Prostate gland (tissue), 2 donors: ENCODE measurements at regions not wholly inside any gene's neighbourhood (a gene's known extent, or its start where the extent isn't known, plus 50 kb on each side); places are given as distances from the start of the nearest gene placed in this dataset.

Experiments
- CTCF ChIP-seq, 4 experiments: fragments of 200-600 bp in 2 of 4; fragments of 450-650 bp in 2 of 4; sonication (generic) in 2 of 4; IDR thresholded peaks; 1 replicate in 3 of 4; 2 replicates in 1 of 4; pipeline ENCODE4 v1.5.1; 2016 to 2019; ENCODE audit warnings: antibody characterized with exemption in 4 of 4, mild to moderate bottlenecking in 2 of 4, moderate library complexity in 2 of 4
- POLR2AphosphoS5 ChIP-seq: sonication (generic); formaldehyde crosslinking; IDR thresholded peaks from one replicate; pipeline ENCODE4 v1.6.1; 2017; ENCODE audit warnings: antibody characterized with exemption

- no peak for TF ChIP-seq POLR2AphosphoS5
- no peak for TF ChIP-seq CTCF (IDR thresholded peaks at IDR 0.05)
Observed at GRCh38 chr16:85501900-85502299, 111.2 kb upstream of the GSE1 start.
